ENCODE measurements at regions not wholly inside any gene's neighbourhood (a gene's known extent, or its start where the extent isn't known, plus 50 kb on each side); places are given as distances from the start of the nearest gene placed in this dataset.

GRCh38 chr19:28569132-28570131 is 643.5 kb downstream of the UQCRFS1 start:
- Mint-ChIP-seq H3K27me3 (ENCODE audit: insufficient read depth, unreplicated experiment) (no peaks in the 10 kb centered on the region), H3K4me3 (ENCODE audit: unreplicated experiment) (no peak overlapping the region), H3K9me3 (ENCODE audit: unreplicated experiment) (peaks cover 53% of the 10 kb centered on the region), H3K4me1 (ENCODE audit: insufficient read depth, unreplicated experiment) (no peaks in the 10 kb centered on the region), H3K36me3 (ENCODE audit: insufficient read depth, unreplicated experiment) (no peaks in the 10 kb centered on the region), H3K27ac (ENCODE audit: low read depth, unreplicated experiment) (no peak overlapping the region)
- TF ChIP-seq CTCF (IDR thresholded peaks at IDR 0.05; ENCODE audit: unreplicated experiment), result no peak
- no TSS peak for BruUV-seq (replicated peaks)
- CTCF ChIA-PET, result no interaction called here
- intact Hi-C loops (cut with micrococcal nuclease), result no loop called here
- POLR2A ChIA-PET, result no interaction called here
- no peak for DNase-seq (ENCODE audit: unreplicated experiment)

- H3K4me1 Mint-ChIP-seq (ENCODE audit: insufficient read depth, unreplicated experiment), result no peaks in the 10 kb centered on the region
- BruUV-seq (replicated peaks), result no TSS peak
These were observed 645.1 kb downstream of the UQCRFS1 start for GRCh38 chr19:28567834-28568233.

GRCh38 chr19:28563964-28564921 is 648.7 kb downstream of the UQCRFS1 start:
- no TSS peak for BruUV-seq (replicated peaks)
- ChIA-PET CTCF (interaction anchor here (0.6 kb wide), 1 partner anchor 1195 kb away, joined by 5 read pairs; no protein-coding TSS in a partner anchor), POLR2A (no interaction called here)
- Mint-ChIP-seq H3K4me1 (ENCODE audit: insufficient read depth, unreplicated experiment) (no peaks in the 10 kb centered on the region), H3K27ac (ENCODE audit: low read depth, unreplicated experiment) (no peak overlapping the region), H3K4me3 (ENCODE audit: unreplicated experiment) (no peak overlapping the region), H3K9me3 (ENCODE audit: unreplicated experiment) (peaks cover 31% of the 10 kb centered on the region), H3K27me3 (ENCODE audit: insufficient read depth, unreplicated experiment) (no peaks in the 10 kb centered on the region), H3K36me3 (ENCODE audit: insufficient read depth, unreplicated experiment) (no peaks in the 10 kb centered on the region)
- DNase-seq (ENCODE audit: unreplicated experiment), result no peak
- TF ChIP-seq CTCF (IDR thresholded peaks at IDR 0.05; ENCODE audit: unreplicated experiment), result no peak
- intact Hi-C loops (cut with micrococcal nuclease), result no loop called here

More at GRCh38 chr19:28567834-28568233, 645.1 kb downstream of the UQCRFS1 start:
- no peak overlapping the region for H3K4me3 Mint-ChIP-seq (ENCODE audit: unreplicated experiment)
- H3K27me3 Mint-ChIP-seq (ENCODE audit: insufficient read depth, unreplicated experiment), result no peaks in the 10 kb centered on the region
- CTCF ChIA-PET, result interaction anchor here (0.6 kb wide), 1 partner anchor 8 kb away, joined by 3 read pairs; no protein-coding TSS in a partner anchor
- no peak overlapping the region for H3K27ac Mint-ChIP-seq (ENCODE audit: low read depth, unreplicated experiment)
- no peak for DNase-seq (ENCODE audit: unreplicated experiment)
- H3K36me3 Mint-ChIP-seq (ENCODE audit: insufficient read depth, unreplicated experiment), result no peaks in the 10 kb centered on the region
- intact Hi-C loops (cut with micrococcal nuclease), result no loop called here
- peaks cover 43% of the 10 kb centered on the region for H3K9me3 Mint-ChIP-seq (ENCODE audit: unreplicated experiment)
- TF ChIP-seq CTCF (IDR thresholded peaks at IDR 0.05; ENCODE audit: unreplicated experiment), result no peak
- POLR2A ChIA-PET, result no interaction called here

GRCh38 chr19:28560786-28561185 is 652.2 kb downstream of the UQCRFS1 start:
- Mint-ChIP-seq H3K9me3 (ENCODE audit: unreplicated experiment) (peaks cover 16% of the 10 kb centered on the region), H3K36me3 (ENCODE audit: insufficient read depth, unreplicated experiment) (no peaks in the 10 kb centered on the region), H3K4me3 (ENCODE audit: unreplicated experiment) (no peak overlapping the region), H3K4me1 (ENCODE audit: insufficient read depth, unreplicated experiment) (no peaks in the 10 kb centered on the region), H3K27ac (ENCODE audit: low read depth, unreplicated experiment) (no peak overlapping the region), H3K27me3 (ENCODE audit: insufficient read depth, unreplicated experiment) (no peaks in the 10 kb centered on the region)
- DNase-seq (ENCODE audit: unreplicated experiment), result no peak
- no peak for TF ChIP-seq CTCF (IDR thresholded peaks at IDR 0.05; ENCODE audit: unreplicated experiment)
- BruUV-seq (replicated peaks), result no TSS peak
- CTCF ChIA-PET, result interaction anchor here (0.6 kb wide), 1 partner anchor 232 kb away, joined by 3 read pairs; no protein-coding TSS in a partner anchor
- POLR2A ChIA-PET, result no interaction called here
- intact Hi-C loops (cut with micrococcal nuclease), result no loop called here
